SK-N-SH treated with all-trans-retinoic acid at 6 μM for 48 hours (cell line): ENCODE measurements at regions not wholly inside any gene's neighbourhood (a gene's known extent, or its start where the extent isn't known, plus 50 kb on each side); places are given as distances from the start of the nearest gene placed in this dataset.

ENCODE experiments used
- TCF4 ChIP-seq: fragments of 250-450 bp; sonication (Bioruptor Pico); IDR thresholded peaks from 2 replicates; pipeline ENCODE4 v1.8.0; 2021; ENCODE audit warnings: mild to moderate bottlenecking, moderate library complexity, borderline replicate concordance
- ZNF565 ChIP-seq: fragments of 450-650 bp; formaldehyde crosslinking; conservative IDR thresholded peaks from 2 replicates; pipeline ENCODE4 v1.5.0; 2020; ENCODE audit warnings: low read depth, mild to moderate bottlenecking, moderate library complexity

DNA sequence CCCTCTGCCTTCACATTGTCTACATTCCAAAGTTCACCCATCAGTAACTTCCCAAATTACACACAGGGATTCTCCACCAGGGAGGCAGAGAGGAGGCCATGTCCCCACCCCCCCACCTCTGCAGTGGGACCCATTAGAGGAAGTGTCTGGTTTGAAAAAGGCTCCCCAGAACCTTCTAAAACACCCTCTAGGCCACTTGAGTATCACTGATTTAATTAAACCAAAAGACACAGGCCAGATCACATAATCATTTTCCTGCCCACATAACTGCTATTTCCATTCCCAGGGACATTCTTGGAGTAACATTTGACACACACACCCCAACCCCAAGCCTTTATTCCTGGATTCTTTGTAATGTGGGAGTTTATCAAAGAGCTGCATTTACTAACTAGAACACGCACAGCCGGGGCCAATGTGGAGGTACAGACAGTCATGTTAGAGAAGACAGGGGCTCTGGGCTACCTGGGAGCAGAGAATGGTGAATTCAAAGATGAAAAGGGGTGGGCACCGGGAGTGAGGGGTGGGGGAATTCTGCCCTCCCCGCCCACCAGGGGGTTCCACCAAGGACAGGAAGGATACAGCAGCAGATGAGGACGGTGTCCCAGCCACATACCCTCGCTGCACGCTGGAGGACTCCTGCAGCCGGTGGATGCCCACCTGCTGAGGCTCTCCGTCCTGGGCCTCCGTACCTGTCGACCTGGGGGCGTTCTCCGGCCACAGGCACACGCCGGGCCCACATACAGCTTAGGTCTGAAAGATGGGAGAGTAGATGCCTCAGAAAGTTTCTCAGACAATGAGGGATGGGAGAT is 201.4 kb upstream of the CTNNB1 start:
- TF ChIP-seq ZNF565 (CRISPR knock-in tag): no peak
- peak; percentile 52; the same call in 1 of the 2 replicates for TF ChIP-seq TCF4
